Loucy (cell line): ENCODE measurements at regions not wholly inside any gene's neighbourhood (a gene's known extent, or its start where the extent isn't known, plus 50 kb on each side); places are given as distances from the start of the nearest gene placed in this dataset.

ENCODE experiments used
- CTCF ChIP-seq: fragments of 200-600 bp; sonication (generic); conservative IDR thresholded peaks from 2 replicates; pipeline ENCODE4 v1.5.1; 2014; ENCODE audit warnings: mild to moderate bottlenecking, antibody characterized with exemption, low read length
- EZH2phosphoT487 ChIP-seq: fragments of 200-600 bp; IDR thresholded peaks from 2 replicates; pipeline ENCODE4 v1.6.1; 2018; ENCODE audit warnings: antibody characterized with exemption, mild to moderate bottlenecking, moderate library complexity, borderline replicate concordance

GRCh38 chr12:72191761-72192160, 80.4 kb upstream of the TRHDE start:
- TF ChIP-seq CTCF (no peak), EZH2phosphoT487 (no peak)
